ENCODE measurements at regions not wholly inside any gene's neighbourhood (a gene's known extent, or its start where the extent isn't known, plus 50 kb on each side); places are given as distances from the start of the nearest gene placed in this dataset.

DNA sequence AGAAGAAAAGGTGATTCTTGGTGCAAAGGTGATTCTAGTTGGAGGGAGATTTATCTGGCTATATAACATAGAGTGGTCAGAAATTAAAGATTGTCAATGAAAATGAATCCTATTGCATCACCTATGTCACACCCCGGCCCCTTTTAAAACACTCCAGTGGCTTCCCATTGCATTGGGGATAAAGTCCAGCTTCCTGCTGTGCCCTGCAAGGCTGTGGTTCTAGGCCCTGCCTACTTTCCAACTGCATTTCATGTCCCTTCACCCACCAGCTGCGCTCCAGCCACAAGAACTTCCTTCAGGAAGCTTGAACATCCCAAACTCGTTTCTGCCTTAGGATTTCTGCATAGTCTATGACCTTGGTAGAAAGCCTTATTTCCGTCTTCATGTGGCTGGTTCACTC, 118.7 kb upstream of the UMPS start:
- no peak overlapping the region for H3K4me3 ChIP-seq (replicated peaks in 1 of 3; ENCODE audit: low read depth in 2 of 3, low read length in 3 of 3)
- H3K27ac ChIP-seq (ENCODE audit: low read depth in 1 of 2, low read length in 2 of 2) = no peak overlapping the region
- Mint-ChIP-seq H3K36me3 (no peaks in the 10 kb centered on the region), H3K9me3 (peaks cover 0 to 2% (median 0%) of the 10 kb centered on the region in 7 donors), H3K4me1 (peaks cover 4% of the 10 kb centered on the region), H3K27me3 (ENCODE audit: low read depth in 3 of 3) (peaks cover 0 to 5% (median 0%) of the 10 kb centered on the region in 3 donors), H3K27ac (no peak overlapping the region), H3K4me3 (no peak overlapping the region)
- no peaks in the 10 kb centered on the region for H3K9me3 ChIP-seq (replicated peaks in 1 of 2; ENCODE audit: control insufficient read depth in 1 of 2, insufficient read depth in 1 of 2, low read length in 2 of 2)
- no peaks in the 10 kb centered on the region for H3K27me3 ChIP-seq (ENCODE audit: control insufficient read depth in 2 of 2, insufficient read depth in 2 of 2, low read length in 2 of 2)
- DNase-seq = no peak
- 42% methylated on average over 4 of the region's 4 CpGs for WGBS (ENCODE audit: insufficient coverage)
- H2AFZ ChIP-seq (ENCODE audit: insufficient read depth, low read depth, low read length, poor library complexity, severe bottlenecking) = no peak overlapping the region
- H4K20me1 ChIP-seq (ENCODE audit: insufficient read depth, low read length) = no peaks in the 10 kb centered on the region
- intact Hi-C loops (cut with micrococcal nuclease) = no loop called here
- H3K4me2 ChIP-seq (replicated peaks; ENCODE audit: extremely low read depth, low read length, poor library complexity, severe bottlenecking) = no peak overlapping the region
- H3K9ac ChIP-seq (ENCODE audit: insufficient read depth, low read length, poor library complexity, severe bottlenecking) = no peak overlapping the region
- H3K4me1 ChIP-seq (ENCODE audit: control insufficient read depth in 1 of 2, insufficient read depth in 2 of 2, low read length in 2 of 2) = no peaks in the 10 kb centered on the region
- no peak for TF ChIP-seq CTCF (IDR thresholded peaks at IDR 0.05)
- H3K79me2 ChIP-seq (ENCODE audit: insufficient read depth, low read length) = no peaks in the 10 kb centered on the region
- H3K36me3 ChIP-seq (replicated peaks in 1 of 2; ENCODE audit: control insufficient read depth in 1 of 2, insufficient read depth in 2 of 2, low read length in 2 of 2) = no peaks in the 10 kb centered on the region

- Mint-ChIP-seq H3K4me3 (no peak overlapping the region), H3K4me1 (peaks cover 19% of the 10 kb centered on the region), H3K9me3 (peaks cover 0 to 3% (median 0%) of the 10 kb centered on the region in 7 donors), H3K27me3 (ENCODE audit: low read depth in 3 of 3) (peaks cover 0 to 4% (median 0%) of the 10 kb centered on the region in 3 donors), H3K27ac (peak overlapping the region in 1 of 7 donors; percentile 41), H3K36me3 (no peaks in the 10 kb centered on the region)
- no peak overlapping the region for H3K4me2 ChIP-seq (replicated peaks; ENCODE audit: extremely low read depth, low read length, poor library complexity, severe bottlenecking)
- no peak for TF ChIP-seq CTCF (IDR thresholded peaks at IDR 0.05)
- no CpG with 5 or more reads among the region's 1 CpG for WGBS (ENCODE audit: insufficient coverage)
- H3K4me1 ChIP-seq (ENCODE audit: control insufficient read depth in 1 of 2, insufficient read depth in 2 of 2, low read length in 2 of 2) = peaks cover 12 to 21% of the 10 kb centered on the region in 2 donors
- no peak for DNase-seq
- no peaks in the 10 kb centered on the region for H3K79me2 ChIP-seq (ENCODE audit: insufficient read depth, low read length)
- no peak overlapping the region for H2AFZ ChIP-seq (ENCODE audit: insufficient read depth, low read depth, low read length, poor library complexity, severe bottlenecking)
- no peaks in the 10 kb centered on the region for H3K27me3 ChIP-seq (ENCODE audit: control insufficient read depth in 2 of 2, insufficient read depth in 2 of 2, low read length in 2 of 2)
- no peaks in the 10 kb centered on the region for H3K9me3 ChIP-seq (replicated peaks in 1 of 2; ENCODE audit: control insufficient read depth in 1 of 2, insufficient read depth in 1 of 2, low read length in 2 of 2)
- no peaks in the 10 kb centered on the region for H4K20me1 ChIP-seq (ENCODE audit: insufficient read depth, low read length)
- intact Hi-C loops (cut with micrococcal nuclease) = no loop called here
- no peak overlapping the region for H3K27ac ChIP-seq (ENCODE audit: low read depth in 1 of 2, low read length in 2 of 2)
- no peaks in the 10 kb centered on the region for H3K36me3 ChIP-seq (replicated peaks in 1 of 2; ENCODE audit: control insufficient read depth in 1 of 2, insufficient read depth in 2 of 2, low read length in 2 of 2)
- no peak overlapping the region for H3K4me3 ChIP-seq (replicated peaks in 1 of 3; ENCODE audit: low read depth in 2 of 3, low read length in 3 of 3)
- H3K9ac ChIP-seq (ENCODE audit: insufficient read depth, low read length, poor library complexity, severe bottlenecking) = no peak overlapping the region
These were observed 114.2 kb upstream of the UMPS start for GRCh38 chr3:124615896-124616543.

All from CD14-positive monocyte (primary cell).